ENCODE measurements at regions not wholly inside any gene's neighbourhood (a gene's known extent, or its start where the extent isn't known, plus 50 kb on each side); places are given as distances from the start of the nearest gene placed in this dataset.

DNA sequence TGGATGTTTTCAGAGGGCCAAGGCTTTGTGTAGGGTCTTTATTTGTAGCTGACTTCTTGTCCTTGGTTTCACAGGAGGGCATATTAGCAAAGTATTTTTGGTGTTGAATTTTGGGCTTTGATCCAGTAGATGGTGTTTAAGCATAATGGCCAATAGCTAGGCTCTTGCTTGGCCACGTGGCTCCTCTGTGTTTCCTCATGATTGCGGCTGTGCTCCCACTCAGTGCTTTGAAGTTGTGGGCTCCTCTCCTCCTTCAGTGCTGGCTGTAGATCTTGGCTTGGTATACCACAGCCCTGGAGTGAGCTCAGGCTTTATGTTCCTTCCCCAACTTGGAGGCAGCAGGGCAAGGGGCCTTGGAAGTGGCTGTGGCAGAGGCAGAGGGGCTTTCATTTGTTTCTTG, 107.2 kb upstream of the CENPE start:
- Histone ChIP-seq H2AFZ (ENCODE audit: low read depth, low read length) (no peak overlapping the region), H3K4ac (ENCODE audit: low read depth in 1 of 2, low read length in 2 of 2) (no peak overlapping the region), H2BK120ac (ENCODE audit: low read depth, low read length) (no peak overlapping the region), H3K9me3 (ENCODE audit: control insufficient read depth, low read length) (no peaks in the 10 kb centered on the region), H3K4me1 (ENCODE audit: control insufficient read depth, insufficient read depth, low read depth, low read length) (peaks cover 4% of the 10 kb centered on the region), H3K18ac (ENCODE audit: low read depth in 1 of 2, low read length in 2 of 2) (no peak overlapping the region), H3K9ac (ENCODE audit: low read length) (no peak overlapping the region), H2BK12ac (ENCODE audit: low read length in 2 of 2) (no peak overlapping the region), H3K27ac (ENCODE audit: low read length, poor library complexity, severe bottlenecking) (no peak overlapping the region), H2AK5ac (ENCODE audit: low read length, severe bottlenecking) (no peak overlapping the region), H2BK5ac (ENCODE audit: low read depth, low read length, poor library complexity, severe bottlenecking) (no peak overlapping the region), H4K91ac (ENCODE audit: low read length) (no peak overlapping the region), H3K36me3 (ENCODE audit: control insufficient read depth in 1 of 2, insufficient read depth in 2 of 2, low read depth in 1 of 2, low read length in 2 of 2) (no peaks in the 10 kb centered on the region), H4K8ac (ENCODE audit: low read length) (no peak overlapping the region), H3K4me3 (ENCODE audit: insufficient read depth in 1 of 2, low read depth in 1 of 2, low read length in 2 of 2) (no peak overlapping the region), H3K23ac (ENCODE audit: low read length in 2 of 2) (peak overlapping the region in 1 of 2 experiments; percentile 60), H3K79me1 (replicated peaks; ENCODE audit: low read length, poor library complexity, severe bottlenecking) (no peaks in the 10 kb centered on the region), H2BK15ac (ENCODE audit: low read depth, poor library complexity, severe bottlenecking) (no peak overlapping the region), H3K4me2 (ENCODE audit: low read length, poor library complexity, severe bottlenecking) (no peak overlapping the region), H3K27me3 (ENCODE audit: control insufficient read depth in 1 of 2, insufficient read depth in 1 of 2, low read length in 2 of 2) (no peaks in the 10 kb centered on the region), H3K14ac (ENCODE audit: low read length in 2 of 2) (no peak overlapping the region)
- WGBS: 62% methylated on average over 2 of the region's 2 CpGs
- DNase-seq: no peak

DNA sequence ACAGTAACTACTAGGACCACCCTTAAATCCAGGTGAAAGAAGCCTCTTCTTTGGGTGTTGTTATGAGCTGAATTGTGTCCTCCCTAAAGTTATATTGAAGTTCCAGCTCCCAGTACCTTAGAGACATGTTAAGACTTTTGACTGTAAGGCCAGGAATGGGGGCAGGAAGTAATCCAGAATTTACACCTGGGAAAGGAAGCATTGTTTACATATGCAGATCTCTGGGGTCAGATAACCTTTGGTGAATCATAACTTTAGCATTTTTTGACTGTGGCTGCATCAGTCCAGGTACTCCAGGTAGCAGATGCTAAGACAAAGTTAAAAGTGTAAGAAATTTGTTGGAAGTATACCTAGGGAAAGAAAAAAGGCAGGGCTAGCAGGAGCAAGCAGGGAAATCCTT, 104.9 kb upstream of the CENPE start:
- Histone ChIP-seq H3K27me3 (ENCODE audit: control insufficient read depth in 1 of 2, insufficient read depth in 1 of 2, low read length in 2 of 2) (no peaks in the 10 kb centered on the region), H3K9me3 (ENCODE audit: control insufficient read depth, low read length) (no peaks in the 10 kb centered on the region), H3K23ac (ENCODE audit: low read length in 2 of 2) (no peak overlapping the region), H3K27ac (ENCODE audit: low read length, poor library complexity, severe bottlenecking) (no peak overlapping the region), H2AFZ (ENCODE audit: low read depth, low read length) (no peak overlapping the region), H3K18ac (ENCODE audit: low read depth in 1 of 2, low read length in 2 of 2) (no peak overlapping the region), H3K4me2 (ENCODE audit: low read length, poor library complexity, severe bottlenecking) (no peak overlapping the region), H3K79me1 (replicated peaks; ENCODE audit: low read length, poor library complexity, severe bottlenecking) (no peaks in the 10 kb centered on the region), H3K9ac (ENCODE audit: low read length) (no peak overlapping the region), H3K14ac (ENCODE audit: low read length in 2 of 2) (no peak overlapping the region), H3K4me1 (ENCODE audit: control insufficient read depth, insufficient read depth, low read depth, low read length) (peaks cover 4% of the 10 kb centered on the region), H3K4ac (ENCODE audit: low read depth in 1 of 2, low read length in 2 of 2) (no peak overlapping the region), H3K4me3 (ENCODE audit: insufficient read depth in 1 of 2, low read depth in 1 of 2, low read length in 2 of 2) (no peak overlapping the region), H2BK5ac (ENCODE audit: low read depth, low read length, poor library complexity, severe bottlenecking) (no peak overlapping the region), H2BK12ac (ENCODE audit: low read length in 2 of 2) (no peak overlapping the region), H4K8ac (ENCODE audit: low read length) (no peak overlapping the region), H4K91ac (ENCODE audit: low read length) (no peak overlapping the region), H2BK15ac (ENCODE audit: low read depth, poor library complexity, severe bottlenecking) (no peak overlapping the region), H2BK120ac (ENCODE audit: low read depth, low read length) (no peak overlapping the region), H3K36me3 (ENCODE audit: control insufficient read depth in 1 of 2, insufficient read depth in 2 of 2, low read depth in 1 of 2, low read length in 2 of 2) (no peaks in the 10 kb centered on the region), H2AK5ac (ENCODE audit: low read length, severe bottlenecking) (no peak overlapping the region)
- DNase-seq: no peak

DNA sequence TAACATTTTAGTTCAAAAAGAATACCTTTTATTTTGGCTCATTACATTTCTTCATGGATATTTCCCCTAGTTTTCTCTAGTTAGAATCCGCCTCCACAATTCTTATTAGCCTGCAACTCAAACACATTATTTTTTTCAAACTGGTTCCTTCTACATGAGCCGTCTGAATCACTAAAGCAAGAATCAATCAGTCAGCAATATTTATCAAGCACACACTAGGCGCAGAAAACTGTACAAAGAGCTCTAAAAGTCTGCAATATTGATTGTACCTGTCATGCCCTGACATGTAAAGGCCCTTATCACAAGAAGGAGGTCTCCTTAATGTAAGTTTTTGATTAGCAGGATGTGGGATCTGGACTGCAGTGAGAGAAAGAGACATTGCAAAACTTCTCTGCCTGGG, 94.8 kb upstream of the CENPE start:
- Histone ChIP-seq H3K79me1 (replicated peaks; ENCODE audit: low read length, poor library complexity, severe bottlenecking) (no peaks in the 10 kb centered on the region), H2BK120ac (ENCODE audit: low read depth, low read length) (no peak overlapping the region), H2BK15ac (ENCODE audit: low read depth, poor library complexity, severe bottlenecking) (no peak overlapping the region), H4K8ac (ENCODE audit: low read length) (no peak overlapping the region), H2BK12ac (ENCODE audit: low read length in 2 of 2) (no peak overlapping the region), H3K23ac (ENCODE audit: low read length in 2 of 2) (no peak overlapping the region), H3K36me3 (ENCODE audit: control insufficient read depth in 1 of 2, insufficient read depth in 2 of 2, low read depth in 1 of 2, low read length in 2 of 2) (no peaks in the 10 kb centered on the region), H2BK5ac (ENCODE audit: low read depth, low read length, poor library complexity, severe bottlenecking) (no peak overlapping the region), H3K14ac (ENCODE audit: low read length in 2 of 2) (no peak overlapping the region), H3K4me2 (ENCODE audit: low read length, poor library complexity, severe bottlenecking) (no peak overlapping the region), H3K27me3 (ENCODE audit: control insufficient read depth in 1 of 2, insufficient read depth in 1 of 2, low read length in 2 of 2) (no peaks in the 10 kb centered on the region), H4K91ac (ENCODE audit: low read length) (no peak overlapping the region), H3K4ac (ENCODE audit: low read depth in 1 of 2, low read length in 2 of 2) (no peak overlapping the region), H3K27ac (ENCODE audit: low read length, poor library complexity, severe bottlenecking) (no peak overlapping the region), H2AK5ac (ENCODE audit: low read length, severe bottlenecking) (no peak overlapping the region), H3K9ac (ENCODE audit: low read length) (no peak overlapping the region), H3K9me3 (ENCODE audit: control insufficient read depth, low read length) (no peaks in the 10 kb centered on the region), H3K4me3 (ENCODE audit: insufficient read depth in 1 of 2, low read depth in 1 of 2, low read length in 2 of 2) (no peak overlapping the region), H3K18ac (ENCODE audit: low read depth in 1 of 2, low read length in 2 of 2) (no peak overlapping the region), H3K4me1 (ENCODE audit: control insufficient read depth, insufficient read depth, low read depth, low read length) (no peaks in the 10 kb centered on the region), H2AFZ (ENCODE audit: low read depth, low read length) (no peak overlapping the region)
- 91% methylated on average over 3 of the region's 3 CpGs for WGBS
- no peak for DNase-seq

DNA sequence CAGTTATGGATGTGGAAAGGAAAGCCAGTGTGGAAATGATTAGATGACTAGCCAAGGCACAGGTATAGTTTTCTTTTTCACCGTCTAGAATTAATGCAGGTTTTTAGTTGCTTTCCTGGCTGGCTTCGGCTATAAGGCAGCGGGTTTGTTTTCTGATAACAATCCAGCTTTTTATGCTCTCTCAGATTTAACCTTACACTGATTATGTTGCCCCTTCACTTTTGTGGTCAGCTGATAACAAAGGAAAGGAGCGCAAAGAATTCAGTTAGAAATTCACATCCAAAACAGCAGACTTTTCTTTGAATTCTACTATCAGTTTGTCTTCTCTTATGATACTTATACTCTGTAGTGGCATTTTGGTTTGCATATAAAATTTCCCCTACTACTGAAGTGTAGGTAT, 94.2 kb upstream of the CENPE start:
- 94% methylated on average over 3 of the region's 4 CpGs for whole genome bisulfite sequencing
- Histone ChIP-seq H3K27ac (ENCODE audit: low read length, poor library complexity, severe bottlenecking) (no peak overlapping the region), H3K27me3 (ENCODE audit: control insufficient read depth in 1 of 2, insufficient read depth in 1 of 2, low read length in 2 of 2) (no peaks in the 10 kb centered on the region), H3K9ac (ENCODE audit: low read length) (no peak overlapping the region), H3K4me2 (ENCODE audit: low read length, poor library complexity, severe bottlenecking) (no peak overlapping the region), H2BK15ac (ENCODE audit: low read depth, poor library complexity, severe bottlenecking) (no peak overlapping the region), H2AK5ac (ENCODE audit: low read length, severe bottlenecking) (no peak overlapping the region), H4K8ac (ENCODE audit: low read length) (no peak overlapping the region), H2AFZ (ENCODE audit: low read depth, low read length) (no peak overlapping the region), H3K9me3 (ENCODE audit: control insufficient read depth, low read length) (no peaks in the 10 kb centered on the region), H3K4me3 (ENCODE audit: insufficient read depth in 1 of 2, low read depth in 1 of 2, low read length in 2 of 2) (no peak overlapping the region), H2BK5ac (ENCODE audit: low read depth, low read length, poor library complexity, severe bottlenecking) (no peak overlapping the region), H2BK120ac (ENCODE audit: low read depth, low read length) (no peak overlapping the region), H3K79me1 (replicated peaks; ENCODE audit: low read length, poor library complexity, severe bottlenecking) (no peaks in the 10 kb centered on the region), H3K23ac (ENCODE audit: low read length in 2 of 2) (no peak overlapping the region), H3K4me1 (ENCODE audit: control insufficient read depth, insufficient read depth, low read depth, low read length) (no peaks in the 10 kb centered on the region), H3K14ac (ENCODE audit: low read length in 2 of 2) (no peak overlapping the region), H3K36me3 (ENCODE audit: control insufficient read depth in 1 of 2, insufficient read depth in 2 of 2, low read depth in 1 of 2, low read length in 2 of 2) (no peaks in the 10 kb centered on the region), H4K91ac (ENCODE audit: low read length) (no peak overlapping the region), H2BK12ac (ENCODE audit: low read length in 2 of 2) (no peak overlapping the region), H3K4ac (ENCODE audit: low read depth in 1 of 2, low read length in 2 of 2) (no peak overlapping the region), H3K18ac (ENCODE audit: low read depth in 1 of 2, low read length in 2 of 2) (no peak overlapping the region)
- DNase-seq: no peak
